HG02981 (cell line): ENCODE measurements at regions not wholly inside any gene's neighbourhood (a gene's known extent, or its start where the extent isn't known, plus 50 kb on each side); places are given as distances from the start of the nearest gene placed in this dataset.

Experiments
- ATAC-seq: cut with Tn5 transposase; IDR thresholded peaks from one replicate; pipeline ENCODE4 v1.9.1; 2021; ENCODE audit warnings: mild to moderate bottlenecking, moderate library complexity; ENCODE audit not compliant: unreplicated experiment

DNA sequence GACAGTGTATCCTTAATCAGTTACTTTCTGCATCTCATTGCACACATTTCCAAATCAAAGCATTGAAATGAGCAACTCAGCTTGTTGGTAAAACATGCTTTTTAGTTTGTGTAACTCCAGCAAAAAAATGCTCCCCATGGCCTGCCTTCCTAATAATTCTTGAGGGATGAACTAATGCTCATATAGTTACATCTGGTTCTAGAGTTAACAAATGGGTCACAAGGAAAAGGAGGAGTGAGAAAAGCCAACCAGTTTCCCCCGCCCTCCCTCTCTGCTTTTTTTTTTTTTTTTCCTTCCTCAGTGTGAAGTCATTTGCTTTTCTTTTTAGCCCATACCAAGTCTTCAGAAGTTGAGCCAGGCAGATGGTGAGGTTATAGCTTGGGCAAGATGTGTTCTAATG is 231.7 kb downstream of the MTX2 start:
- ATAC-seq, result no peak

DNA sequence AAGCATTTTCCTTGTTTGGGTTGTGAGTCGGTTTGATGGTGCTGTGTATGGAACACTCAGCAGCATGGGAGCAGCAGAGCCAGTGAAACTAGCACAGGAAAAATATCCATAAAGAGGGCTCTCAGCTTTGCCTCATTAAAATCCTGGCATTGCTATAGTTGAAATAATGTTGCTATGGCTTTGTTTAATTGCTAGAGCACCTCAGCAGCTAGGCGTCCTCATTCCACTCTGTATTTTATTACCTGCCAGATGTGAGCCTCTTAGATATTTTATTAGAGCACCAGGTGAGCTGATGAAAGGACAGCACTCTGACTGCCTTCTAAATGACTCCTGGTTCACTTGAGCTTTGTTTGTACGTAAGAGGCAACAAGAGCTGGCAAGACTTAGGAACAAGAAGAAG is 232.4 kb downstream of the MTX2 start:
- ATAC-seq, result no peak

DNA sequence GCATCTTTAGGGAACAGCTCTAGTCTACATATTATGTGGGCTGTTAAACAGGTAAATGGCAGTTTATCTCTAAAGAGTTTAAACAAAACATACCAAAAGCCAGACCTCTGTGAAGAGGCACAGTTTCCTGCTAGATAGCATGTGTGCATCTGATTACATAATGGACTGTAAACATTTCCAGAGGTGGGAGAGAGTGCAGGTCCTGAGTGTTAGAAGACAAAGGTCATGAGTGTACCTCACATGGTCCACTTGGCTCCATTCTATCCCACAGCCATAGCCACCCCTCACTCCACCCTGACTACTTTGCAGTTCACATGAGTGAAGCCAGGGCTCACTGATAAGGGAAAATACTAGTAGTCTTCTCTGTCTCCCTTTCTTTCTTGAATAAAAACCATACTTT is 233.4 kb downstream of the MTX2 start:
- ATAC-seq, result no peak

DNA sequence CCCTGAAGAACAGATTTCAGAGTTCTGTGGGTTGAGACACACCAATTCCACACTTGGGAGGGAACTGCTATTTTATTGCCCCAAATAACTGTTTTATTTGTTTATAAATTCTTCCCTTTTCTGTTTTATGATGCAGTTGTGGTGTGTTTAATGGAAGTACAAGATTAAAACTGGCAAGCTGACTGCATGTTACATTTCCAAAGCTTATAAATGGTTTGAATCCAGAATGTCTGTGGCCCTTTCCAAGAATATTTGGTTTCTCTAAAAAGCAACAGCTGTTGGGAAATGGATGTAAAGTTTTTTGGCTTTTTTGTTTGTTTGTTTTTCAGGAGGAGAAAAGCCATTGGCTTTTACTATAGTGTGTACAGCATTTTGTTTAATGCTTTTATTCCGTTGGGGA is 234.5 kb downstream of the MTX2 start:
- ATAC-seq, result no peak

DNA sequence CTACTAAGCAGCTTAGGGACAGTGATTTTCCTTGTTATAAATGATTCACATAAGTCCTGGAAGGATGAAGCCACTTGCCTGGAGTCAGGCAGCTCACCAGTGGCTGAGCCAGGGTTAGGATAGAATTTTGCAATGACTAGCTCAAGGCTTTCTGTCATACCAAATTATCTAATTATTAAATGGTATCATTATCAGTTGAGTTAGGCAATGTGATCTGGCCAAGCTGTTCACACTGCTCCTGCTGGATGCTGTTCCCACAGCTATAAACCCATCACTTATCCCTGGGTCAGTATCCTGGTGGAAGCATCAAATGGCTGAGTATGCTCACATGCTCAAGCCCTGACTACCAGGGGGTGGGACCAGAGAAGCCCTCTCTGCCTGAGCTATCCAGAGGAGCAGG is 235.2 kb downstream of the MTX2 start:
- no peak for ATAC-seq

DNA sequence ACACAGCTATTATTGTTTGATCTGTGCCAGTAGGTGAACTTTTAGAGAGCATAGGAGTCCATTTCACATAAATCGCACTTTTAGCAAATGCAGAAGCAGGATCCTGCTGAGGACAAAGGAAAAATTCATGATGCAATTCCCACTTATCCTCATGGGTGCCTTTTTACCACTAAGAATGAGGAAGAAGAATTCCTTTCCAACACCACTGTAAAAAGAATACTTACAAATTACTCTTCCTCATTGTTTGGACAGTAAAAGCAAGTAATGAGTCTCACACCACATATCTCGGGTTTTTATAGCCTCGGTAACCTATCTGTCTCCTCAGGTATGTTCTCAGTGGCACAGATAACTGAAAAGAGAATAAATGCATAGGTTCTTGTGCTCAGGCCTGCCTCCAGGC is 238.5 kb downstream of the MTX2 start:
- ATAC-seq, result no peak

DNA sequence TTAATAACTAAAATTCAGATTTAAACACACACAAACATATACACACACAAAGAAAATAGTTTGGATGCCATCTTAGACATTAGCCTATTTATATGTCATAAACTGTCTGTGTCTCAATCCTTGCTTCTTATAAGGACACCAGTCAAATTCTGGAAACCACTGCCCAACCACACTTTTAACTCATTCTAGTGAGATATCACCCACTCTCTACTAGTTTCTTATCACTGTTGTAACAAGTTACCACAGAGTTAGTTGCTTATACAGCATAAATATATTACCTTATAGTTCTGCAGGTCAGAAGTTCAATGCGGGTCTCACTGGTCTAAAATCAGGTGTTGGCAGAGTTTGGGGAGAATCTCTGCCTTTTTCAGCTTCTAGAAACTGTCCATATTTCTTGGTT is 239.1 kb downstream of the MTX2 start:
- no peak for ATAC-seq

DNA sequence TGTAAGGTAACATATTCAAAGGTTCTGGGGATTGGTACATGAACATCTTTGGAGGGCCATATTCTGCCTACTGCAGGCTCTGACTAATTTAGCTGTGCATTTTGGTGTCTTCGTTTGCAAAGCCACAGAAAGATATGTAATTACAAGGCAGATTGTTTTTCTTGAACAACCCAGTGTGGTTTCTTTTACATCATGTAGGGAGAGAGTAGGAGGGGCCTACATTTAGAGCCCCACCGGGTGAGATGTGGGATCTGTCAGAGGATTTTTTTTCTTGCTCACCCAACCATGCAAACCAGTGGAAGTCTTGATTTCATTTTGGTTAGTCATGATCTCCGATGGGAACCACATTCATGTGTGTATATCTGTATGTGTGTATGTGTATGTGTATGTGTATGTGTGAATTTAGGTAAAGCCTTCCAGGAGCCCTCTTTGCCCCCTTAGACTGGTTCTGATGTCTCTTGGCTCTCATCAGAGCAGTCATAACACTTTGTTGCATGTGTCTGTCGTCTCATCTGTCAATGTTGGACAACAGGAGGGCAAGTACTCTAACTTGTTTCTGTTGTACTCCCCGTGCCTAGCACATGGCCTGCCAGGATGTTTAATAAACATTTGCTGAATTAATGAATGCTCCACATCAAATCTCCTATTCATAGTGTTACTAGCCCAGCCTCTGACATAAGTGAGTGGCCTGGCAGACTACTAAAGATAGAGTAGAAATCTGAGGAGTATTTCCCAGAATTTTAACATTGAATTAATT is 239.9 kb downstream of the MTX2 start:
- ATAC-seq, result peak; percentile 67

DNA sequence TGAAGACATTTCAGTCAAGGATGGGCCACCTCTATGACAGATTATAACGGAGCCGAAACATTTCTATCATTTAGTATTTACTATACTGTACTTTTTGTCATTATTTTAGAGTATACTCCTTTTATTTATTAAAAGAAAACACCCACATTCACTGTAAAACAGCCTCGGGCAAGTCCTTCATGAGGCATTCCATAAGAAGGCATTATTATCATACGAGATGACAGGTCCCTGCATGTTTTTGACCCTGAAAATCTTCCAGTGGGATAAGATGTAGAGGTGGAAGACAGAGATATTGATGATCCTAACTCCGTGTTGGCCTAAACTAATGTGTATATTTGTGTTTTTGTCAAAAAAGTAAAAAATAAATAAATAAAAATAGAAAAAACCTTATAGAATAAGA is 245.0 kb downstream of the MTX2 start:
- no peak for ATAC-seq

DNA sequence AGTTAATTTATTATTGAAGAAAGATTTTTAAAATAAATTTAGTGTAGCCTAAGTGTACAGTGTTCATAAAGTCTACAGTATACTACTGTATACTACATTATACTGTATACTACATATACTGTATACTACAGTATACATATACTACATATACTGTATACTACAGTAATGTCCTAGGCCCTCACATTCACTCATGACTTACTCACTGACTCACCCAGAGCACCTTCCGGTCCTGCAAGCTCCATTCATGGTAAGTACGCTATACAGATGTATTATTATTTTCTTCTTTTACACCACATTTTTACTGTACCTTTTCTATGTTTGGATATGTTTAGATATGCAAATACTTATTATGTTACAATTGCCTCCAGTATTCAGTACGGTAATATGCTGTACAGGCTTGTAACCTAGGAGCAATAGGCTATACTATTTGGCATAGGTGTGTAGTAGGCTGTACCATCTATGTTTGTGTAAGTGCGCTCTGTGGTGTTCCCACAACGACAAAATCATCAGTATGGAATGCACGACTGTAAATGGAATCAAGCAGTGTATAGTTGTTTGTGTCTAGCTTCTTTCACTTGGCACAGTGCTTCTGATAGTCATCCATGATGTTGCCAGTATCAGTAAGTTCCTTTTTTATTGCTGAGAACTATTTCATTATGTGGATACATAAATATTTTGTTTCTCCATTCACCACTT is 245.7 kb downstream of the MTX2 start:
- ATAC-seq, result no peak

DNA sequence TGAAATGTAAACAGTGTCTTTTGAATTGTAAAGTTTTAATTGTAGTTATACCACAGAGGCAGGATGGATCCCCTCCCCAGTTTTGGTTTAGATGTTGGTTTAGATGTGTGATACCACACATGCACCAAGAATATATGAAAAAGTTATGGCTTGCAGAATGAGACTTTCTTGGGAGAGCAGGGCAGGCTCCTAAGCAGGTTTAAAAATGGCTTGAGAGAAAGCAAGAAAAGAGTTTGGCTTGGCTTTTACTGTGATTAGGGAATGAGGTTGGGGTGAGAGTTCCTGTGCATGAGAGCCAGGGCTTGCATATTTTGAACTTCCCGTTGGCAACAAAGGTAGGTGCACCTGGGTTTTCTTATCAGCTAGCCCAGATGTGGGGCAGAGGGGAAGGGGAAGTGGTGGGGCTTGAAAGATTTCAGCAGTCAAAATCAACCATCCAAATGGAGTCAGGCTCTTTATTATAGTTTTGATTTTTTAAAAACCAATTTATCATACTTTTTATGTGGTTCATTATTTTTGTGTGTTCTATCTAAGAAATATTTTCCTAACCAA is 246.9 kb downstream of the MTX2 start:
- no peak for ATAC-seq

DNA sequence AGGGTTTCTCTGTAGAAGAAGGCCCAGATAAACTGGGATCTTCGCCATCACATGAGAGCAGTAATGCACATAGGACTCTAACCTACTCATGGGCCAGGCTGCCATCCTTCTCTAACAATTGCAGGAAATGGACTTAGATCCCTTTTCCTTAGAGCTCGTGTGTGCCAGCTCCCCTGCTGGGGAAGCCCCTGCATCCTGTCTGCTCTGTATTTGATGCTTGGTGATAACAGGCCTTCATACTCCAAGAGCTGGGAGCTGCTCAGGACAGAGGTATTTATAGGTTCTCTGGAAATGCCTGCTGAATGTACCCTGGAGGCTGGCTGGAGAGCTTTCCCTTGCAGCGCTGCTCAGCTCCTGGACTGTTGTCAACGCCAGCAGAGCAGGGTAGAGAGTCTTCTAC is 249.6 kb downstream of the MTX2 start:
- ATAC-seq, result no peak

DNA sequence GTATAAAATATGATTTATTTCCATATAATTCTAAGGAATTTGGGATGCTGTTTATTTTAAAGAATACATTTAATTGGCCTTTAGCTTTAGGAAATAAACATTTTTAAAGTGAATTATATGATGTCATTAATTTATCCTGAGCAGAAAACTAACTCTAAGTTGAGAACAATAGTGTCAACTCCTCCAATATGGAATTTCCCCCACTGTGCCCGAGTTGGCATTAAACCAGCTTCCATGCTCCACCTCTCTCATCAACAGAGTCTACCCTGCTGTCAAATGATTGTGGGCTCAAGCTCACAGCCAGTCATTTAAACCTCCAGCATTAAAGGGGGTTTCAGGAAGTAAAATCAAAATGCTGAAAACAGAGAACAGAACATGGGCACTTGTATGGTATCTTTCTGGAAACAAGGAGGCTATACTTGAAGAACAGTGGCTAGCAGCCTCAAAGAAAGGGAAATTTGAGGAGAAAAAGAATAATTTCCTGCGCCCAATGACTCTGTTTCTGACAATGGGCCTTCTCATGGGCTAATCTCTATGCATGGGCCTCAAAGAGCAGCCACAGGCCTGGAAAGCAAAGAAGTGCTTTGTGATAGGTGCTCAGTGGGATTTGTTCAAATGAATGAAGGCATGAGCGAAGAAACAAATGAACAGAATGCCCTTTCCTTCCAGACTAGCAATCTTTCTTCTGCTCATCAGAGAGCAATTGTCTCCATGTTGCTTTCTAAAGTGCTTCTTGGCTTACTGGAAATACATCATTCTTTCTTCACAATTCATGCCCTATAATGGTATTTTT is 252.8 kb downstream of the MTX2 start:
- no peak for ATAC-seq

DNA sequence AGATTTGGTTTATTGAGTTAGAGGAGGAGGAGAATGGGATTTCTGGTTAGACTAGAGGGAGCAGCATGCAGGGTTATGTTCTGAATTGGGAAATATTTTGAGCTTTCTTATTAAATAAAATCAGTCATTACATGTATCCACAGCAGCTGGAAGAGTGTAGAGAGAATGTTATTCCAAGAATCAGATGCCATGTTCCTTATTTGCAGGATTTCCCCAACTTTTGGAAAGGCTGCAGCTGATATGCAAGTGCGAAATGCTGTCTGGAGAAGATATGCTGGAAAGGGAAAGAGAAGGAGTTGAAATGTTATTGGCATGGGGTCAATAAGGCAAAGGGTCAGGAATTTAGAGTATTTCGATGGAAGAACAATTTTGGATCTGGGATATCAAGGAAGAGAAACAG is 255.8 kb downstream of the MTX2 start:
- ATAC-seq, result no peak

DNA sequence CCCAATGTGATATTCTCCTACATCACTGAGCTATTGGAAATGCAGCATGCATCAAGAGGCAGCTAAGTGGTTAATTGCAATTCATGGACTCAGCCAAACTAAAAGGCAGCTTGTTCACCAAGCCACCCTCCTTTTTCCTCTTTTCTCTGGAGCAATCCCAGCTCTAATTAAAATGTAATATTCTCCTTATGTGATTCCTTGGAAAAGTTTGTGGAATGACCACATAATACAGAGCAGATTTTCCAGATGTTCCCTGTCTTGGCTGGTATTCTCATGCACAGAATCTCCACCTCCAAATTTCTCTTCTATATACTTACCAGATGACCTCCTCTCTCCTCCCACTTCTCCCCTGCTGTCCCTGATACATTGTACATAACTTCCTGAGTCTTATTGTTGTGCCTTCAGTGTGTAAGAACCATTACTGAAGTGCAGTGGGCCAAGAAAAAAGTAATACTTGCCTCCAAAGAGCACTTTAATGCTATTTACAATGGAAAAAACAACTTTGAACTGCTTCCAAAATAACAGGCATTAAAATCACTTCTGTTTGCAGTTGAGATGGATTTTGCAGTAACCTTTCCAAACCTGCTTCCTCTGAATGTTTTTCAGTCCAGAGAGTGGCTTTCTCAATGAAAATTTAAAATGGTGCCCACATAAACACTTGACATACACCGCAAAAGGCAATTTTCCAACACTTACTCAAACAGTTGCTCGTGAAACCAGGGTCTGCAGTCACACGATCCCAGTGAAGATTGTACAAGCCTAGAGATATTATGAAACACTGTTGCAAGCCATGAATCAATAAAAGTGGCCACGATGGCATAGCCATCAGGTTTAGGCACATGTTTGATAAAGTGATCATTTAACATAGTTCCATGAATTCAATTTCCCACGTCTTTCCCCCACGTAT is 258.0 kb downstream of the MTX2 start:
- no peak for ATAC-seq

DNA sequence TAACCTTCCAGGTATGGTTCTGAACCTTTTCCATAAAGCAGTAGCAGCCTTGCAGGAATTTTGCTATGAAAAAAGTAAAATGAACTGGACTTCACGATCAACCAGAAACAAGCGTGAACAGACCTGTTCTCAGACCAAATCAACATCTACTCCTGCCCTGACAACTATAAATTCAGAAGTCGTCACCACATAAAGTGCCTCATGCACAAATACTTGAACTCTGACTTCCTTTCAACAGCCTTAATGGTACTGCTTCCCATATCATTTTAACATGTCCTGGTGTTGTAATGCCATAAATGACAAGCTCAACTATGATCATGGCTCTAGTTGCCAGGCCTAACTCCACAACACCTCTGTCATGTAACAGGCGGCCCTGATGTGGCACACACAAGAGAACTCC is 262.4 kb downstream of the MTX2 start:
- ATAC-seq, result no peak

DNA sequence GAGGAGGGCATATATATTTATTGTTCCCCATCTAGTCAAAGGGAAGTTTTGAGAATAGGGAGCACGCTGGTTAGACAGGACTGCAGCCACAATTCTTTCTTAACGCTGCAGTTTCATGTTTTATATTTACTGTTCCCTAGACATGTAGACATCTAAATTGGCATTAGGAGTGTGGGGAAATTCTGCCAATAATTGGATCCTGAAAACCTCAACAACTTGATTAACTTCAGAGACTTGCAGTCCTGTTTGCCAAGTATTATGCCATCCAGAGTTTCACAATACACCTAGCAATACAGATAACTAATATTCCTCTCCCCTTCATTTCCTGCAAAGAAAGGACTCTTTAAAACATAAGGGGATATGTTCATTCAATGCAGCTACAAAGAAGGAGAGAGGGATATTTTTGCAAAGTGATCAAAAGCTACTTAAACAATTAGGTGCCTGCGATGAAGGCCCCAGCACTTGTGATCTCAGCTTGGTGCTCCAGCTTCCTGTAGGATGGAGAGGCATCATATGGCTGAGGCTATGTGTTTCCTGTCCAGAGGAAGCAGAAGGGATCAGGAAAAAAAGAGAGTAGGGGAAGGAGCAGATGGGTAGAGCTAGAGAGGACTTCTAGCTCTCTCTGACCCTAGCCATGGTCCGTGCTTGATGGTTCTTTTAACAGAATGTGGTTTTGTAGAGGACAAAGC is 264.4 kb downstream of the MTX2 start:
- ATAC-seq, result no peak

DNA sequence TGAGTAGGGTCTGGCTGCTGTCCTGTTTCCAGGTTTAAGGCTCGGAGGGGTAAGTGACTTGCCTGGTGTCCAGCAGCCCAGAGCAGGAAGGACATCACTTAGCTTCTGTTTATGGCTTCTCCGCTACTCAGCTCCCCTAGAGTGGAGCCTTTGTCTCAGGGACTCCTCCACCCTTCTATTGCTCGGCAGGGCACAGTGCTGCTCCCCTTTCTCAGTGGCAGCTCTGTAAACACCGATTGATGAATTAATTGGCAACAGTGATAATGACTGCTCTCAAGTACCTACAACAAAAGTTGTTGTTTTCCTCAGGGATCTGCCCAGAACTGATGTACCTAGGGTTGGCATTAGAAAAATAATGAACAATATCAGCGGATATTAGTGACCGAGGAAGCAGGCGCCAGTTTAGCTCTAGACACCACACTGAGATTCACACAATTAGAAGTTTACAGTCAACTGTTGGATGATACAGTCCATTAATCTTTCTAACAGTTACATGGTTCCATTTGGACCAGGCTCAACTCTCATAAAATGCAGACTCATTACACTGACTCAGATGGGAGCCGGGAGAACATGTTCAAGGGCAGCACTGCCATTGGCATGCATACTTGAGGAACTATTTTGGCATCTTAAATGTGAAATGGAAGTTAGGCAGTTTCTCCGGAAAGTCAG is 265.7 kb downstream of the MTX2 start:
- ATAC-seq, result no peak

DNA sequence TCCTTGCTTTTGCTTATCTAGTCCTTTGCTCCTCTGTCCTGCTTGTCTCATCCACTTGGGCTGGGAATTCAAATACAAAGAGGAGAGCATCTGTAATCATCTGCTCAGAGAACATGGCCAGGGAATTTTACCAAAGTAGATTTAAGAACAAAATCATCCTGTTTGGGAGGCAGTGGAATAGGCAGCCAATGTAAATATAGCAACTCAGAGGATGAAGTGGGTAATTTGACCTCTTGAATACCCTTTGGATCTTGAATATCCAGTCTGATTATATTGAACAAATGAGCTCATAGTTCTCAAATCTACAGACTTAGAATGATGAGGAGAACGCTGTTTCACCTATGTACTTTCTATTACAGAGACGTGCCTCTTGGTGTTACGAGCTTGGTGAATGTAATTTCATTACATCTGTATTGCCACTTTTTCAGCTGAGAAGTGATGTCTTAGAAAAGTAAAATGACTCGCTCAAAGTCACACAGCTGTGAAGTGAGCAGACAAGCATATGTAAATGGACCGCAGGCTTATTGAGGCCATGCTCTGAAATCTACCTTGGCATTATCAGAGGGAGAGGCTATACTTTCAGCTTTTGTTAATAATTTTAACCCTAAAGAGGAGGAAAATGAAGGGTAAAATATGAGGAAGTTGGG is 266.3 kb downstream of the MTX2 start:
- ATAC-seq, result no peak
